ENCODE measurements at regions not wholly inside any gene's neighbourhood (a gene's known extent, or its start where the extent isn't known, plus 50 kb on each side); places are given as distances from the start of the nearest gene placed in this dataset.

GRCh38 chr18:30088238-30089015 lies 954.1 kb downstream of the DSC3 start (continued):
- no peak for TF ChIP-seq CHD7 (IDR thresholded peaks at IDR 0.05; ENCODE audit: insufficient replicate concordance, low read length)
- no peak for TF ChIP-seq USF2 (IDR thresholded peaks at IDR 0.05; ENCODE audit: low read length)
- no peak for TF ChIP-seq TEAD4 (IDR thresholded peaks at IDR 0.05; ENCODE audit: low read depth, low read length)
- TF ChIP-seq SIRT6 (IDR thresholded peaks at IDR 0.05; ENCODE audit: low read length): no peak
- TF ChIP-seq TAF7 (optimal IDR thresholded peaks at IDR 0.05; ENCODE audit: borderline replicate concordance, low read depth, low read length): no peak
- no peak for TF ChIP-seq KDM5A (IDR thresholded peaks at IDR 0.05; ENCODE audit: low read length)
- TF ChIP-seq KDM4A (IDR thresholded peaks at IDR 0.05; ENCODE audit: low read depth, low read length, severe bottlenecking): no peak
- no peak for TF ChIP-seq ASH2L (IDR thresholded peaks at IDR 0.05; ENCODE audit: low read length)
- TF ChIP-seq EP300 (IDR thresholded peaks at IDR 0.05; ENCODE audit: borderline replicate concordance in 1 of 2, low read depth in 2 of 2, low read length in 2 of 2): no peak
- TF ChIP-seq JUN (IDR thresholded peaks at IDR 0.05; ENCODE audit: low read depth, low read length): no peak
